ENCODE measurements at regions not wholly inside any gene's neighbourhood (a gene's known extent, or its start where the extent isn't known, plus 50 kb on each side); places are given as distances from the start of the nearest gene placed in this dataset.
"Not testable (repeated sequence)": the region's sequence is repeated elsewhere in the genome, so short reads cannot be mapped to it uniquely, and the experiment has no call there.

- TF ChIP-seq CTCF (IDR thresholded peaks at IDR 0.05) (no peak), POLR2A (IDR thresholded peaks at IDR 0.05) (no peak)
- H3K4me1 ChIP-seq = no peaks in the 10 kb centered on the region
- no peak overlapping the region for H3K27ac ChIP-seq
- no peaks in the 10 kb centered on the region for H3K36me3 ChIP-seq (ENCODE audit: low read depth, missing control alignments)
- no peaks in the 10 kb centered on the region for H3K9me3 ChIP-seq
- no peaks in the 10 kb centered on the region for H3K27me3 ChIP-seq
- 87 to 97% methylated on average over 4 of the region's 4 CpGs for WGBS, 2 donors
- DNase-seq = no peak
- intact Hi-C loops (cut with DNase I; ENCODE audit: low total_unique reads) = no loop called here
- no peak overlapping the region for H3K4me3 ChIP-seq
Observed at GRCh38 chr1:80153762-80154161, 1147.2 kb upstream of the ADGRL4 start.

GRCh38 chr1:80143361-80143760, 1136.8 kb upstream of the ADGRL4 start:
- DNase-seq = no peak
- no peaks in the 10 kb centered on the region for H3K4me1 ChIP-seq
- WGBS, 2 donors = 0 to 100% methylated on average over 1 of the region's 1 CpG
- H3K27ac ChIP-seq = no peak overlapping the region
- H3K27me3 ChIP-seq = no peaks in the 10 kb centered on the region
- no peaks in the 10 kb centered on the region for H3K36me3 ChIP-seq (ENCODE audit: low read depth, missing control alignments)
- intact Hi-C loops (cut with DNase I; ENCODE audit: low total_unique reads) = no loop called here
- H3K4me3 ChIP-seq = no peak overlapping the region
- TF ChIP-seq CTCF (IDR thresholded peaks at IDR 0.05) (no peak), POLR2A (IDR thresholded peaks at IDR 0.05) (no peak)
- no peaks in the 10 kb centered on the region for H3K9me3 ChIP-seq

- H3K27ac ChIP-seq; intact Hi-C loops (cut with DNase I; ENCODE audit: low total_unique reads); H3K9me3 ChIP-seq; H3K4me1 ChIP-seq; H3K27me3 ChIP-seq; H3K4me3 ChIP-seq; H3K36me3 ChIP-seq (ENCODE audit: low read depth, missing control alignments); DNase-seq: not testable (repeated sequence)
- WGBS, 2 donors = 79 to 88% methylated on average over 25 to 27 of the region's 27 CpGs
Observed at GRCh38 chr1:80137946-80138602, 1131.5 kb upstream of the ADGRL4 start.

- no peak for TF ChIP-seq CTCF (IDR thresholded peaks at IDR 0.05)
- TF ChIP-seq POLR2A (IDR thresholded peaks at IDR 0.05) = no peak
- no peaks in the 10 kb centered on the region for H3K36me3 ChIP-seq (ENCODE audit: low read depth, missing control alignments)
- H3K9me3 ChIP-seq = no peaks in the 10 kb centered on the region
- DNase-seq = no peak
- WGBS, 2 donors = 84 to 86% methylated on average over 3 of the region's 3 CpGs
- no peaks in the 10 kb centered on the region for H3K4me1 ChIP-seq
- no peaks in the 10 kb centered on the region for H3K27me3 ChIP-seq
- H3K4me3 ChIP-seq = no peak overlapping the region
- intact Hi-C loops (cut with DNase I; ENCODE audit: low total_unique reads) = no loop called here
- no peak overlapping the region for H3K27ac ChIP-seq
Observed at GRCh38 chr1:80113168-80114038, 1106.9 kb upstream of the ADGRL4 start.

DNA sequence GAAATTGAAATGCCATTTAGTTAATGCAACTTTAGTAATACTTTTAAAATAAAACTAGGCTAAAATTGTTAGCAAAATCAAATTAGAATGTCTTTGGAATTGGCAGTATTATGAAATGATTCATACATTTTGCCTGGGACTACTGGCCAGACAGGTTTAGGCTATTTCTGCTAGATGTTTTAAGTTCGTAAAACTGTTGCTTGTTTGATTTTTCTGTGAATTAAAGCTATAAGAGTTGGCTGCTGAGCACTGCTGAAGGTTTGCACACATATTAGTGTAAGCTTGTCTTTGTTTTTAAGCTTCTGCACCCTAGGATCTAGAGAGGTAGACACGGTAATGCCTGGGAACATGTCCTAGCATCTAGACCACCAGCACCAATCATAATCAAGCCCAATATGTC, 1094.6 kb upstream of the ADGRL4 start:
- no peaks in the 10 kb centered on the region for H3K4me1 ChIP-seq
- H3K27ac ChIP-seq = no peak overlapping the region
- H3K36me3 ChIP-seq (ENCODE audit: low read depth, missing control alignments) = no peaks in the 10 kb centered on the region
- H3K27me3 ChIP-seq = no peaks in the 10 kb centered on the region
- no peaks in the 10 kb centered on the region for H3K9me3 ChIP-seq
- DNase-seq = no peak
- intact Hi-C loops (cut with DNase I; ENCODE audit: low total_unique reads) = no loop called here
- WGBS, 2 donors = 87 to 91% methylated on average over 2 of the region's 2 CpGs
- TF ChIP-seq CTCF (IDR thresholded peaks at IDR 0.05) (no peak), POLR2A (IDR thresholded peaks at IDR 0.05) (no peak)
- no peak overlapping the region for H3K4me3 ChIP-seq
